GM12865 (cell line): ENCODE measurements at regions not wholly inside any gene's neighbourhood (a gene's known extent, or its start where the extent isn't known, plus 50 kb on each side); places are given as distances from the start of the nearest gene placed in this dataset.

Source experiments
- DNase-seq: peaks from one replicate; pipeline ENCODE4 v3.0.0; 2010; ENCODE audit warnings: low read depth
- H3K4me3 ChIP-seq: 2 replicates; pipeline ENCODE4 v1.5.1; 2011; ENCODE audit warnings: mild to moderate bottlenecking, low read depth, low read length, control low read depth
- TF ChIP-seq, protein P1 (sequence below): IDR thresholded peaks from 2 replicates; pipeline ENCODE4 v1.5.1; 2011; ENCODE audit warnings: low read length, control low read depth, low read depth, inconsistent platforms; ENCODE audit not compliant: insufficient read depth; ENCODE audit errors: missing control alignments

DNA sequence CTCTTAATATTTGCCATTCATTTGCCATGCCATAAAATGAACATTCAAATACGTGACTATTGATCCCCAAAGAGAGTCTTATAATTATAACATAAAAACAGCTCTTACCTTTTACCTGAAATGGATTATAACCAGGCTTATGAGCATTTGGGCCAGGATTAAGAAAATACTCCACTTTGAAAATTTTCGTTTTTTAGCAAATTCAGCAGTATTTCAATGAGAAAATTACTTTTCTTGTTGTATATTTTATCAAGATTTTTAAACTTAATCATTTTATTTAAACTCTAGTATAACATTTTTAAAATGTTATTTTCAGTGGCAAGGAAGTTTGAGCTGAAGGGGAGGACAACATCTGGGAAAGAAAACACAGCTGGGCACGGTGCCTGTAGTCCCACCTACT is 59.0 kb upstream of the RAPGEF2 start:
- DNase-seq, result no peak
- no peak overlapping the region for H3K4me3 ChIP-seq
- TF ChIP-seq, protein P1, sequence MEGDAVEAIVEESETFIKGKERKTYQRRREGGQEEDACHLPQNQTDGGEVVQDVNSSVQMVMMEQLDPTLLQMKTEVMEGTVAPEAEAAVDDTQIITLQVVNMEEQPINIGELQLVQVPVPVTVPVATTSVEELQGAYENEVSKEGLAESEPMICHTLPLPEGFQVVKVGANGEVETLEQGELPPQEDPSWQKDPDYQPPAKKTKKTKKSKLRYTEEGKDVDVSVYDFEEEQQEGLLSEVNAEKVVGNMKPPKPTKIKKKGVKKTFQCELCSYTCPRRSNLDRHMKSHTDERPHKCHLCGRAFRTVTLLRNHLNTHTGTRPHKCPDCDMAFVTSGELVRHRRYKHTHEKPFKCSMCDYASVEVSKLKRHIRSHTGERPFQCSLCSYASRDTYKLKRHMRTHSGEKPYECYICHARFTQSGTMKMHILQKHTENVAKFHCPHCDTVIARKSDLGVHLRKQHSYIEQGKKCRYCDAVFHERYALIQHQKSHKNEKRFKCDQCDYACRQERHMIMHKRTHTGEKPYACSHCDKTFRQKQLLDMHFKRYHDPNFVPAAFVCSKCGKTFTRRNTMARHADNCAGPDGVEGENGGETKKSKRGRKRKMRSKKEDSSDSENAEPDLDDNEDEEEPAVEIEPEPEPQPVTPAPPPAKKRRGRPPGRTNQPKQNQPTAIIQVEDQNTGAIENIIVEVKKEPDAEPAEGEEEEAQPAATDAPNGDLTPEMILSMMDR, result no peak

DNA sequence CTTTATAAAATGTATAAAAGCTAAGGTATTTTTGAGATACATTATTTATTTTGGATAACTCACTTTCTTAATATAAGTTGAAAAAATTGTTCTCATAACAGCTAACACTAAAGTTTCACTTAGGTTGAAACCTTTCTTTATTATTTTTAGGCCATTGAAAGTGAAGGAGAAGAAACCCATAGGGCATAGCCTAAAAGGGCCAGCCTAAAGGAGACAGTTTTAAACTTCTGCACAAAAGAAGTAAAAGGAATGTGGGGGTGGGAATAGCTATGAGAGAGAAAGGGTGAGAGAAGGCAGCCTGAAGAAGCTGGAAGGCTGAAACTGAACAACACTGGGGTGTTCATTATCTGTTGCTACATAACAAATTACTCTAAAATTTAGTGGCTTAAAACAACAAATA is 57.6 kb upstream of the RAPGEF2 start:
- no peak for DNase-seq
- TF ChIP-seq, protein P1, result no peak

DNA sequence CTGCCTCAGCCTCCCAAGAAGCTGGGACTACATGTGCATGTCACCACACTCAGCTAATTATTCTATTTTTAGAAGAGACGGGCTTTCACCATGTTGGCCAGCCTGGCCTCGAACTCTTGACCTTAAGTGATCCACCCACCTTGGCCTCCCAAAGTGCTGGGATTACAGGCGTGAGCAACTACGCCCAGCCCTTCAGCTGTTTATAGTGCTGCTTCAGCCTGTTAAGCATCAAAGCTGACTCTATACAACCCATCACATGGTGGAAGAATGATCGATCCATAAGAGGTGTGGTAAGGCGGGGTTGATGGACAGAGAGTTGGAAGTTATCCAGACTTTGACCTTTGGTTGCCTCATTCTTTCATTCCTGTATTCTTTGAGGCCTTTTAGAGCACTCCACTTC is 56.2 kb upstream of the RAPGEF2 start:
- DNase-seq, result no peak
- H3K4me3 ChIP-seq, result no peak overlapping the region
- TF ChIP-seq, protein P1, result no peak

More for the DNA sequence above, 57.6 kb upstream of the RAPGEF2 start:
- H3K4me3 ChIP-seq, result no peak overlapping the region

DNA sequence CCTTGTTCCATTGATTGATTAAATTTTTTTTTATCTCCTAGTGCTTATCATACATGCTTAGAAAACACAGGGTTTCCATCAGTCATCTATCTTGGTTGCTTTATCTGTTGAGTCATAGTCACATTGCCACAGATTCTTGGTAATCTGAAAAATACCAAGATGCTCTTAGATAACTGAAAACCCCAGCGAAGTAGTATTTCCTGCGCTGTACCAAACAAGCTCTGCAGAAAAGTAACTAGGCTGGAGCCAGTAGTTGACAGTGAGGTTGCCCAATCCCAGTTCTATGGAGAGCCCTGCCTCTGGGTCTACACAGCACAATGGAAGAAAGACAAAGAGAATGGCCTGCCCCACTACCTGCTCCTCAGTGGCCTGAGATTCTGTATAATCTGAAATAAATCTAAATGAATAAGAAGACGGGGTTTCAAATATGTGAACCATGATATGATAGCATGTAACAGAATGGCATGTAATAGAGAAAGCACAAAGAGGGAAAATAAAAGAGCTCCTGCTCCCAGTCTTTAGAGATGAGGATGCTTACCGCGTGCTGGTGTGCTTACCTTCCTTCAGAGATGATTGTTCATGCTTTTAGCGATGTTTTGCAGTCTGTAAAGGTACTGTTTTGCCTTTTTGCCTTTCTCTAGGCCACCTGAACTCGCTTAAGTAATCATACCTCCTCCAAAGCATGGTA is 55.3 kb upstream of the RAPGEF2 start:
- TF ChIP-seq, protein P1, result no peak
- H3K4me3 ChIP-seq, result no peak overlapping the region
- DNase-seq, result no peak

DNA sequence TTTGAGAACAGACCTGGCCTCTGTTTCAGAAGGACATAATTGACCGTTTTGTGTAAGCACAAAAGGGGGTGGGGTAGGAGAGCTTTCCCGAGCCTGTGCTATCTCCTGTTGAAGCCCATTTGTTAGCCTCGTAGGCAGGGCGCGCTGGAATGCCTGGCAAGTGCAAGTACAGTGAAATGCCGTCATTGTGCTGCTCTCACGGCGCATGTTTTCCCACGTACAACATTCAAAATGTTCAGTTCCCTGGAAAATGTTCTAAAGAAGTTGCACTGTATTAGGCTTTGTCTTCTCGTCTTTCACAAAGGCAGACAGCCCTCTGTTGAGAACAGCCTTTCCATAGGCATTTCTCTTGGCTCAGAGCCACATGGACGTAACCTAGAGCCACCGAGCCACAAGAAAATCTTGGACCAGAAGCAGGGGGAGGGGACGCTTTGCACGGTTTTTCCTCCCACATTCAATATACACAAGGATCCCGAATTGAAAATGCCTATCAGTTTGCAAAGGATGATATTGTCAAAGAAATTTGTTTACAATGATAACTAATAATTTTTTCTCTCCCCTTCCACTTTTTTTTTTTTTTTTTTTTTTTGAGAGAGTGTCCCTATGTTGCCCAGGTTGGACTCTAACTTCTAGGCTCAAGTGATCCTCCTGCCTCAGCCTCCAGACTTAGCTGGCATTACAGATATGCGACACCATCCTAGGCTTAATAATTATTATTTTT is 54.6 kb upstream of the RAPGEF2 start:
- DNase-seq, result no peak
- TF ChIP-seq, protein P1, result no peak
- H3K4me3 ChIP-seq, result no peak overlapping the region

DNA sequence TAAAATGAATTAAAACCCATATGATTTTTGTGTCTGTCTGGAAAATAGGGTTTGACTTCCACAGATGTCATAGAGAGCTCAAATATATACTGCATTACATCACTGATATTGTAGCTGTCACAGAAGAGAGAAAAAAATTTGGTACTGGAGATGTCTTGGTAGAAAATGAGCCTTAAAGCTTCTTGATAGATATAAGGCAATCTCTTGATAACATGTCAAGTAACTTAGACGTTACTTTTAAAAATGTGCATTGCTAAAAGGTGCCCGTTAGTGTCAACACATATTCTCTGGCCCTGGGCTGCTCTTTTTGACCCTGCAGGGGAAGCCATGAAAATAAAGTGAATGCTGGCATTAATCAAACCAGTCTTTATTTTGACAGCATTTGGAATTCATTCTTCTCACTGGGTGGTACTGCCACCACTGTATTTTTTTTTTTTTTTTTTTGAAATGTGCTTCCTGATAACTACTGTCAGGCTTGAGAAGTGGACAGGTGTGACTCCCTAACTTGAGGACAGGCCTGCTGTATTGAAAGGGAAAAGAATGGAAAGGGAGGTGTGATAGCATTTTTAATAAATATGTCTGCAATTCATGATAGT is 53.0 kb upstream of the RAPGEF2 start:
- no peak overlapping the region for H3K4me3 ChIP-seq
- TF ChIP-seq, protein P1, result no peak
- no peak for DNase-seq
